T47D (cell line): ENCODE measurements at regions not wholly inside any gene's neighbourhood (a gene's known extent, or its start where the extent isn't known, plus 50 kb on each side); places are given as distances from the start of the nearest gene placed in this dataset.
"Not testable (repeated sequence)": the region's sequence is repeated elsewhere in the genome, so short reads cannot be mapped to it uniquely, and the experiment has no call there.

Experiments used
- DNase-seq, 2 experiments: peaks; one replicate each; pipeline versions ENCODE4 v3.0.0 to v3.0.0-alpha.2; 2011 to 2012; ENCODE audit warnings: low read depth in 1 of 2, low spot score in 1 of 2
- in situ Hi-C: cut with HindIII; loops from 2 replicates; pipeline ENCODE4 v1.10.0; 2016; ENCODE audit warnings: low sequenced_read_pairs, low pct_unique_long_range_greater_than_20kb

GRCh38 chr5:34230402-34230801, 187.4 kb upstream of the C1QTNF3 start:
- DNase-seq, in situ Hi-C loops: not testable (repeated sequence)

- in situ Hi-C loops, DNase-seq: not testable (repeated sequence)
Observed at GRCh38 chr5:34243802-34244201, 200.8 kb upstream of the C1QTNF3 start.

GRCh38 chr5:34244281-34245031, 201.4 kb upstream of the C1QTNF3 start:
- in situ Hi-C loops, result not testable (repeated sequence)
- DNase-seq, result peak in 1 of 2 experiments; percentile 77

GRCh38 chr5:34245032-34245394, 202.0 kb upstream of the C1QTNF3 start:
- DNase-seq, in situ Hi-C loops: not testable (repeated sequence)

GRCh38 chr5:34245813-34246212, 202.8 kb upstream of the C1QTNF3 start:
- in situ Hi-C loops, result not testable (repeated sequence)
- peak in 1 of 2 experiments; percentile 41 for DNase-seq

- DNase-seq, in situ Hi-C loops: not testable (repeated sequence)
Observed at GRCh38 chr5:34258598-34258997, 215.6 kb upstream of the C1QTNF3 start.

- DNase-seq, in situ Hi-C loops: not testable (repeated sequence)
Observed at GRCh38 chr5:34261020-34261419, 218.0 kb upstream of the C1QTNF3 start.

- in situ Hi-C loops, DNase-seq: not testable (repeated sequence)
Observed at GRCh38 chr5:34266151-34266550, 223.1 kb upstream of the C1QTNF3 start.

- DNase-seq, in situ Hi-C loops: not testable (repeated sequence)
Observed at GRCh38 chr5:34296759-34297158, 253.7 kb upstream of the C1QTNF3 start.

- in situ Hi-C loops, DNase-seq: not testable (repeated sequence)
Observed at GRCh38 chr5:34329201-34329600, 286.2 kb upstream of the C1QTNF3 start.

- DNase-seq, in situ Hi-C loops: not testable (repeated sequence)
Observed at GRCh38 chr5:34329611-34330108, 286.6 kb upstream of the C1QTNF3 start.

- DNase-seq, in situ Hi-C loops: not testable (repeated sequence)
Observed at GRCh38 chr5:34331928-34332454, 289.0 kb upstream of the C1QTNF3 start.

- in situ Hi-C loops, DNase-seq: not testable (repeated sequence)
Observed at GRCh38 chr5:34339408-34340001, 296.5 kb upstream of the C1QTNF3 start.

- DNase-seq, result not testable (repeated sequence)
Observed at GRCh38 chr5:34354440-34354839, 301.7 kb upstream of the RAI14 start.

GRCh38 chr5:34371417-34371816, 284.7 kb upstream of the RAI14 start:
- DNase-seq, in situ Hi-C loops: not testable (repeated sequence)

More at GRCh38 chr5:34354440-34354839, 301.7 kb upstream of the RAI14 start:
- in situ Hi-C loops, result not testable (repeated sequence)

GRCh38 chr5:34371817-34372216, 284.3 kb upstream of the RAI14 start:
- in situ Hi-C loops, DNase-seq: not testable (repeated sequence)

GRCh38 chr5:34372739-34373138, 283.4 kb upstream of the RAI14 start:
- DNase-seq, in situ Hi-C loops: not testable (repeated sequence)

- in situ Hi-C loops, DNase-seq: not testable (repeated sequence)
Observed at GRCh38 chr5:34377651-34378050, 278.5 kb upstream of the RAI14 start.
